Effector memory CD8-positive, alpha-beta T cell (primary cell): ENCODE measurements at regions not wholly inside any gene's neighbourhood (a gene's known extent, or its start where the extent isn't known, plus 50 kb on each side); places are given as distances from the start of the nearest gene placed in this dataset.

Source experiments
- ATAC-seq: fragments of 150-1000 bp; cut with Tn5 transposase; replicated peaks from 2 replicates; pipeline ENCODE4 v1.10.0; 2021; ENCODE audit warnings: mild to moderate bottlenecking, moderate library complexity
- DNase-seq, 3 experiments: peaks; one replicate each; pipeline ENCODE4 v3.0.0; 2021
- H3K27ac Mint-ChIP-seq, 2 donors: one replicate each; pipeline ENCODE4 v1.8.0; 2022; ENCODE audit warnings: mild to moderate bottlenecking in 2 of 2, mixed read lengths in 2 of 2, moderate library complexity in 2 of 2
- H3K27me3 Mint-ChIP-seq, 2 donors: one replicate each; pipeline ENCODE4 v1.8.0; 2022; ENCODE audit warnings: mixed read lengths in 2 of 2
- H3K36me3 Mint-ChIP-seq: one replicate; pipeline ENCODE4 v1.8.0; 2022; ENCODE audit warnings: mild to moderate bottlenecking, moderate library complexity, mixed read lengths; ENCODE audit not compliant: insufficient read depth
- H3K4me1 Mint-ChIP-seq, 2 donors: one replicate each; pipeline ENCODE4 v1.8.0; 2022; ENCODE audit warnings: low read depth in 2 of 2, mixed read lengths in 2 of 2
- H3K4me3 Mint-ChIP-seq, 2 donors: one replicate each; pipeline ENCODE4 v1.8.0; 2022; ENCODE audit warnings: mild to moderate bottlenecking in 2 of 2, mixed read lengths in 2 of 2, moderate library complexity in 2 of 2
- H3K9me3 Mint-ChIP-seq, 2 donors: one replicate each; pipeline ENCODE4 v1.8.0; 2022; ENCODE audit warnings: mixed read lengths in 2 of 2

DNA sequence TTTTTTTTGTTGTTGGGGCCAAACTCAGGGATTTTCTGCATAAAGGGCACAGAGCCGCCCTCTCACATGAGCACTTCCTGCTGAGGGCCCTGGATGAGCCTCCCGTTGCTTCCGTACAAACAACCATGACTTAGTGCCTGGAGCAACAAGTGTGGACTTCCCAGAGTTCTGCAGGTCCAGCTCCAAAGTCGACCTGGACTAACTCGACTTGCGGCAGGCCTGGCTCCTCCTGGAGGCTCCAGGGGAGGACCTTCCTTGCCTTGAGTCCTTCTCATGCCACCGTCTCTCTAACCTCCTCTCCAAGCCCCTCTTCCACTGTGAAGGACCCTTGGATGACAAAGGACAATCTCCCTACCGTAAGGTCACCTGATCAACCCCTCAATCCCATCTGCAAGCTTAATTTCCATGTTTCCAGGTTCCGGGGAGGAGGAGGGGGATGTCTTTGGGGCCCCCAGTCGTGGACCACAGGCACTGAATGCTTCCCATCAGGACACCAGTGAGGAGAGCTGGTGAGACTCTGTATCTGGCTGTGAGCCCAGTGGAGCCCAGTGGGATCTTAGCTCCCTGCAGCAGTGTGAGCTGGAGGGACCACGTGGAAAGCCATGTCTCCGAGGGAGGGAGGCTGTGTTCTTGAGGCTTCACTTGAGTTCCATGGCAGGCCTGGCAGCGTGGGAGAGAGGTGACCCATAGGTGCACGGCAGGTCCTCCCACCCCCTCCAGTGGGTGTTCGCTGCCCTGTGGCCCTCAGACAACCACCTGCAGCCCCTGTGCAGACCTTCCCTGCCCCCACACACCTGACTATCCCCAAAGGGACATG, 199.5 kb upstream of the PPP2R2D start:
- ATAC-seq, result no peak
- Mint-ChIP-seq H3K27ac (no peak overlapping the region), H3K9me3 (peaks cover 0 to 9% of the 10 kb centered on the region in 2 donors), H3K27me3 (peaks cover 7 to 10% of the 10 kb centered on the region in 2 donors), H3K36me3 (no peaks in the 10 kb centered on the region), H3K4me3 (no peak overlapping the region), H3K4me1 (no peaks in the 10 kb centered on the region)
- no peak for DNase-seq

DNA sequence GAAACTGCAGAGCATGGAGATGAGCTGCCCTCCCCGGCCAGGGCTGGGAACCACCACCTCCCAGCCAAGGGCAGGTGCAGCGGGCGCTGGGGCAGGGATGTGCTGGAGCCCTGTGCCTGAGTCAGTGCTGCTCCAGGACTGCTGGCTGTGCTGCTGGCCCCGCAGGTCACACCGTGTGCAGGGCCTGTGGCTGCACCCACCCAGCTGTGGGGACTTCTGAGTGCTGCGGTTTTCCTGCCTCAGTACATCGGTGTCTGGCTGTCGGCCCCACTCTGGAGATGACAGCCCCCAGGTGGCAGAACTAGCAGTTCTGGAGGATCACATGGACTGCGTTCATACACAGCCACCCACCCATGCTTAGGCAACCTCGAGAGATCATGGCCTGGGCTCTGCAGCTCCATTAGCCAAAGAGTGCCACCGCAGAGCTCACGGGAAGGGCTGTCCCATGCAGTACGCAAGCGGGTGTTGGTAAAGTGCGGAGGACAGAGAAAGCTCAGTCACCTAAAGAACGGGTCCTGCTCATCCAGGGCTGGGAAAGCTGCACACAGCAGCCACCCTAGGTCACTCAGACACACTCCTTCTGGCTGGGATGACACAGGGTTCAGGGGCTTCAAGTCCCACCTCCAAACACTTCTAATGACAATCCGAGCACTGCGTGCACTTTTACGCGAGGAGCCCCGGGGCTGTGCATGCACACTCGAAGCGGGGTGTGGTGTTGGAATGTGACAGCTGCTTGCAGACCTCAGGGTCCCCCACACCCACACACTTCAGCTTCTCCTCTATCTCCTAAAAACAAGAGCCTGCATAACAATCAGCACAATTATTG, 198.1 kb upstream of the PPP2R2D start:
- Mint-ChIP-seq H3K27ac (no peak overlapping the region), H3K4me3 (no peak overlapping the region), H3K27me3 (peaks cover 7 to 19% of the 10 kb centered on the region in 2 donors), H3K9me3 (peaks cover 4 to 23% of the 10 kb centered on the region in 2 donors), H3K36me3 (no peaks in the 10 kb centered on the region), H3K4me1 (no peaks in the 10 kb centered on the region)
- ATAC-seq (no peak), DNase-seq (no peak)

DNA sequence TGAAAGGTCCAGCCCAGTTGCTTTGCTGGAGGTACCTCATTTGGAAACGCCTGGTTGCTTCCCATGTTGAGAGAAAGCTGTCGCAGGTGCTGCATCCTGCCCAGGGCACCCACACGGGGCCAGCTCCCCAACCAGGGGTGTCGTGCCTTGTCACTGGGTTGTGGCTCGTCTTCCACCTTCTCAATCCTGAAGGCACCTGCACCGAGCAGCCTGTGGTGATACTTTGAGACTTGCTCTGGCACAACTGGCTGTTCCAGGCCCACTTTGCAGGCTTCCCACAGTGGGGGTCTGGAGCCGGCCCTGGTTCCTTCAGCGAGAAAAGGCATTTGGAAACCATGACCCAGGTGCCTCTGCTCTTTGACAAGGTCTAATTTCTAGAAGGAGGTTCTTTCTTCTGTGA, 197.3 kb upstream of the PPP2R2D start:
- H3K4me1 Mint-ChIP-seq, result no peaks in the 10 kb centered on the region
- H3K4me3 Mint-ChIP-seq, result no peak overlapping the region
- H3K27me3 Mint-ChIP-seq, result peaks cover 7 to 24% of the 10 kb centered on the region in 2 donors
- peaks cover 4 to 19% of the 10 kb centered on the region in 2 donors for H3K9me3 Mint-ChIP-seq
- no peaks in the 10 kb centered on the region for H3K36me3 Mint-ChIP-seq
- no peak for ATAC-seq
- no peak overlapping the region for H3K27ac Mint-ChIP-seq
- no peak for DNase-seq

DNA sequence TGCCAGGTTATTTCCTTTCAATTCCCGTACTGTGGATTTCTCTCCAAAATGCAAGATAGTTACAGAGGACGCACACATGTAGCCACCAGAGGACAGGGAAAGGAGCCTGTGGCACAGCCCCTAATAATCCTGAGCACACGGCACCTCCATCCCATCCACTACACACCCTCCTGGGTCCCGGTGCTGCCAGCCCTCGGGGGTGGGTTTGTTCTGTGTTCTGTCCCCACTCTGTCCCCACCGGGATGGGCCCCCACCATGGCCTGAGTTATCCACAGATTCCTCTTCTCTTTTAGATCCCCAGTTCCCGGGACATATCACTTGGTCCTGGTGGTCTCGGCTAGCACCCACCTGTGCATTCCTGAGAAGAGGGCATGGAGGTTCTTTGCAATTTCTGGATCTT, 196.9 kb upstream of the PPP2R2D start:
- DNase-seq (no peak), ATAC-seq (no peak)
- Mint-ChIP-seq H3K36me3 (no peaks in the 10 kb centered on the region), H3K4me3 (no peak overlapping the region), H3K27me3 (peaks cover 7 to 25% of the 10 kb centered on the region in 2 donors), H3K4me1 (no peaks in the 10 kb centered on the region), H3K9me3 (peaks cover 4 to 18% of the 10 kb centered on the region in 2 donors), H3K27ac (no peak overlapping the region)

DNA sequence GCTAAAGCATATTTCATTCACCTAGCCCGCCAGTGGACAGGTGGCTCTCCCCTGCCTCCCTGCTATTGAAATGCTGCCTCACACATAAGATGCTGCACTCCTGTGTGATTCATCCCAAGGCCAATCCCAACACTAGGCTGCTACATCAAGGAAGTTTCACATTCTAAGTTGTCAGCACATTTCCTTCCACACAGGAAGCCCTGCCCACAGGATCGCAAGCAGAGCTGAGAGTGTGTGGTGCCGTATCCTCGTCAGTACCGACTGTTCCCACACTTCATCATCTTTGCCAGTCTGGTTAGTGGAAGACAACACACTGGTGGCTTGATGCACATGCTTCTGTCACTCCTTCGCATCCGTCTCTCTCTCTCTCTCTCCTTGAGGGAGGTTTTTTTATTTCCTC, 194.3 kb upstream of the PPP2R2D start:
- Mint-ChIP-seq H3K36me3 (no peaks in the 10 kb centered on the region), H3K27ac (no peak overlapping the region), H3K4me1 (no peaks in the 10 kb centered on the region), H3K9me3 (peaks cover 7 to 27% of the 10 kb centered on the region in 2 donors), H3K4me3 (no peak overlapping the region), H3K27me3 (peaks cover 16 to 37% of the 10 kb centered on the region in 2 donors)
- DNase-seq, result no peak
- ATAC-seq, result no peak

DNA sequence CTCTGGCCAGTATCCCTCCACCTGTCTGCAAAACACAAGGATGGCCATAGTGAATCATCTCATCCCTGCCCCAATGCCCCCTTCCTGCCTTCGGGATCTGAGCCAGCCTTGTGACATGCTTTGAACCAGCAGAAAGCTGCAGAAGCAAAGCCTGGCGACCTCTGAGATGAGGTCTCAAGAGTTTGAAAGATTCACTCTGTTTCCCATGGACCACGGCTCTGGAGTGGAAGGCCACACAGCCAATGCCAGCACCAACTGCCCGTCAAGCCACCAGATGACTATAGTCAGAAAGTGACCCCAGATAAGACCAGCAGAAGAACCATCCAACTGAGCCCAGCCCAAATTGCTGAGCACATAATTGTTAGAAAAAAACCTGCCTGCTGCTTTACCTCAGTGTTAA, 193.9 kb upstream of the PPP2R2D start:
- H3K27me3 Mint-ChIP-seq, result peaks cover 16 to 37% of the 10 kb centered on the region in 2 donors
- peaks cover 7 to 27% of the 10 kb centered on the region in 2 donors for H3K9me3 Mint-ChIP-seq
- ATAC-seq (no peak), DNase-seq (no peak)
- no peak overlapping the region for H3K4me3 Mint-ChIP-seq
- no peaks in the 10 kb centered on the region for H3K4me1 Mint-ChIP-seq
- H3K36me3 Mint-ChIP-seq, result no peaks in the 10 kb centered on the region
- H3K27ac Mint-ChIP-seq, result no peak overlapping the region

DNA sequence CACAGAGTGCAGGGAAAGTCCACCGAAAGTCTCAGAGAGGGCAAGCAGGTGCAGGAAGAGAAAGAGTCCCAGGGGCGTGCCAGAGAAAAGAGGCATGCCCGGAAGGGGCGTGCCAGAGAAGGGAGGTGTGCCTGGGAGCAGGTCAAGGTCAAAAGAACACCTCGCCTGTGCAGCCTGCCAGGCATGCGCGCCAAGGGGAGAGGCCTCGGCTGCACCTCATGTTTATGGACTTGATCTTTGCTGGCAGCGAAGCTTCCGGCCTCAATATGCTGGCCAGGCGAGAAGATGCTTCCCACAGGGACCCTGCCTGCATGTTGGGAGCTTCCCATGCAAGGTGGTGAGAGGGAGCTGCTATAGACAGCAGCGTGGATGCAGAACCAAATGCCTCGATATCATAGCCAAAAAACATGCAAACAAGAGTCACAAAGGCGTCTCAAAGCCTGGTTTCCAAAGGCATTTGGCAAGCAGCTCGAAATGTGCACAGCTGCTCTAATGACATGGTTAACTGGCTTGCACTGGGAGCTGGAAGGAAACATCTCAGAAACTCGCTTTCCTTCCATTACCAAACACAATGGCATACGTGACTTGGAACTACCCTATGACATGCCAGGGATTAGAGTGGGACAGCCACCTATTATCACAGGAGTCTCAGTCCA, 192.5 kb upstream of the PPP2R2D start:
- Mint-ChIP-seq H3K4me1 (no peaks in the 10 kb centered on the region), H3K9me3 (peaks cover 7 to 27% of the 10 kb centered on the region in 2 donors), H3K27ac (no peak overlapping the region), H3K36me3 (no peaks in the 10 kb centered on the region), H3K27me3 (peaks cover 12 to 29% of the 10 kb centered on the region in 2 donors), H3K4me3 (no peak overlapping the region)
- no peak for ATAC-seq
- DNase-seq, result no peak

DNA sequence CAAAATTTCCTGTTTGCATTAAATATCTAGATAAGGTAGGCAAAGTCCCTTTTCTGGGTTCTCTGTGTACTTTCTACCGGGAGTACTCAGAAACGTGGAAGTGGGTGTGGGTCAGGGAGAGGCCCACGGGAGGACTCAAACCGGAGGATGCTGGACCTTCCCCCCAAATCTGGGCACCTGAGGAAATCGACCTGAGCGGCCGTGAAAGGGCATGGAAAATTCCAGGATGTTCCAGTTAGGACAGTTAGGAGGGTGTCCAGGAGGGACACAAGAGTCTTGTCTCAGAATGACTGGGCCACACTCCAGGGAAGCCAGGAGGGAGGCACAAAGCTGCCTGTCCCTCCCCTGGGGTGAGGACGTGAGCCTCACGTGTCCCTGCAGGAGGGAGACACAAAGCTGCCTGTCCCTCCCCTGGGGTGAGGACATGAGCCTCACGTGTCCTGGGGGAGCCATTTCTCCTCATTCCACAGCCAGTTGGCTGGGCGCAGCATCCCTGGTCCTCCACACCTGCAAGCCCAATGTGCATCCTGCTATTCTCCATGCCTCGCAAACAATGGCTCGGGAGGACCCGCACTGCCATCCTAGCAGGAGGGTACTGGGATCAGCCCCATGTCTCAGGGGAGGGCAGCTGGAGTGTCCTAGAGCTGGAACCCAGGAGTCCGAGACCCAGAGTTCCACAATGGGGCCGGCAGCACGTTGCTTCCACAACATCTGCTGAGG, 190.5 kb upstream of the PPP2R2D start:
- H3K27me3 Mint-ChIP-seq, result peaks cover 20 to 39% of the 10 kb centered on the region in 2 donors
- no peak for ATAC-seq
- no peaks in the 10 kb centered on the region for H3K36me3 Mint-ChIP-seq
- H3K4me3 Mint-ChIP-seq, result no peak overlapping the region
- H3K4me1 Mint-ChIP-seq, result no peaks in the 10 kb centered on the region
- H3K27ac Mint-ChIP-seq, result no peak overlapping the region
- DNase-seq, result no peak
- peaks cover 9 to 27% of the 10 kb centered on the region in 2 donors for H3K9me3 Mint-ChIP-seq

DNA sequence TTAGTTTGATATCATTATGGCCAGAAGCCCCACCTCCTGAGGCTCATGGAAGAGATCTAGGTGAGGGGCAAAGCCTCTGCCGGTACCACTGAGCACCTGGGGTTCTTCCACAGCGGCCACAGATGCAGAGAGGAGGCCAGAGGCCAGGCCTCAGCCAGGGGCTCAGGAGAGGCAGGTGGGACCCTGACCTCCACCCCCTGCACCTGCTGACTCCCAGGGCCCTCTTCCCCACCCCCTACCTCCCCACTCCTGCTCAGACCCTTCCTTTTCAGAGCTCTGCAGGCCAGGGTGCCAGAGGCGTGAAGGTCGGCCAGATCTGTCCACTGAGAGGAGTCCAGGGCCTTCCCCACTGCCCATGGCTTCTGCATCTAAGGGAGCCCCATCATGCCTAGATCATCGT, 178.7 kb upstream of the PPP2R2D start:
- peaks cover 0 to 6% of the 10 kb centered on the region in 2 donors for H3K4me1 Mint-ChIP-seq
- no peaks in the 10 kb centered on the region for H3K9me3 Mint-ChIP-seq
- ATAC-seq (no peak), DNase-seq (no peak)
- H3K36me3 Mint-ChIP-seq, result no peaks in the 10 kb centered on the region
- no peak overlapping the region for H3K4me3 Mint-ChIP-seq
- peaks cover 6 to 32% of the 10 kb centered on the region in 2 donors for H3K27me3 Mint-ChIP-seq
- no peak overlapping the region for H3K27ac Mint-ChIP-seq

DNA sequence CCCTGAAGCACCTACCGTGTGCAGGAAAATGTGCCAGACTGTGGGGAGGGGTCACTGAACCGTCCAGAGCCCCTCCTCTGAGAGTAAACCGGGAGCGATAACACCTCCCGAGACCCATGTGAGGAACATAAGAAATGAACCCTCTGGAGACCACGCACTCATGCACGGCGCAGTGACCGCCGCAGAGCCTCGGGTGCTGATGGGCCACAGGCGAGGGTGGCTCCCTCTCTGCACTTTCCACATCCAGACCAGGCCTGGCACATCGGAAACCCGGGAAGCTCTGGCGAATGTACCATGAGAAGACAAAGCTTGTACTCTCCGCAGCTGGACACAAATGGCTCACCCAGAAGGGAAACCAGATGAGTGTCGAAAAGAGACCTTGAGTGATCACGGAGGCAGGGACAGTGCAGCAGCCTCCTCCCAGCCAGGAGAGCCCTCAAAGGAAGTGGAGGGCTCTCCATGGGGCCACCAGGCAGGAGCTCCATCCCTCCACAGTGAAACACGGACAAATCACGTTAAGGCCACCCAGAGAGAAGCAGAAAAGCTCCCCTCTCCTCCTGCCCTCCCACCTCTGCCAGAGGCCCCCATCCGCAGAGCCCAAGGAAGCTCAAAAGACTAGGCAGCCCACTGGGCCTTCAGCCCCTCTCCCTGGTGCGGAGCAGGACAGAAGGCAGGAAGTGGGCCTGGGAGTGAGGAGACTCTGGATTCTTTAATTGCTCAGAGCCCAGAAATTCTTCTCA, 178.1 kb upstream of the PPP2R2D start:
- H3K27ac Mint-ChIP-seq, result no peak overlapping the region
- no peak overlapping the region for H3K4me3 Mint-ChIP-seq
- no peaks in the 10 kb centered on the region for H3K36me3 Mint-ChIP-seq
- H3K4me1 Mint-ChIP-seq, result peaks cover 0 to 7% of the 10 kb centered on the region in 2 donors
- ATAC-seq, result no peak
- H3K9me3 Mint-ChIP-seq, result no peaks in the 10 kb centered on the region
- H3K27me3 Mint-ChIP-seq, result peaks cover 6 to 37% of the 10 kb centered on the region in 2 donors
- DNase-seq, result no peak

DNA sequence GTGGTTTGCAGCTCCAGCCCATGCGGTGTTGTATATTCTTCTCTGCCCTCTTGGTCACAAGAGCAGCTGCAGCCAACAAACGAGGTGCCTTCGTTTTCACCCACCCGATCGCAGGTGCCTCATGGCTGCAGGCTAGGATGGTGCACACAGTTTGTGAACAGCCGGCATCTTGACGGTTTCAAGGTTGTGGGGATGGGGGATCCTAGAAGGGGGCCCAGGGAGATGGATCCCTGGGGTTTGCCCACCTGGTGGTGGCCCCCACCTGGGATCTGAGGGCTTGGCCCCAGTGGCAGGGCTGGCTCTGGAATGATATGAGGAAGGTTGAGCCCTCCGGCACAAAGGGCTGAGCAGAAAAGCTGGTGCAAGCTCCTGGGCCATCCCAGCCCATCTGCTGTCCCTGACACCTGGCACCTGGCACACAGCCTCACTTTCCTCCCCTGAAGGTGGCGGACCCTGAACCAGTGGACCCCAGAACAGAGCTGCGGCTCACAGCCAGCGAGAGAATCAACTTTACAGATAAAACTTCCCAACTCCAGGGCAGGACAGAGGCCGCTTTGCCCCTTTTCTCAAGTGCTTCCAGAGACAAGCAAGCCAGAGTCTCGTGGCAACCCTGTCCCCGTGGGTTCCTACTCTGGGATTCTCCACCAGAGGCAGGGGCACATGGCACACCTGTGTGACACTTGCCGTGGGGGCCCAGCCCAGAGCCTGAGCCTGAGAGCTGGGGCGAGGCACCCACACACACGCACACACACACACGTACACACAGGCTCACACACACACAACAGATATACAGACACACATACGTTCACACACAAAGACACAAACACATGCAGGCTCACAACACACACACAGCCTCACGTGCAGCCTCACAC, 177.3 kb upstream of the PPP2R2D start:
- Mint-ChIP-seq H3K4me1 (peaks cover 0 to 7% of the 10 kb centered on the region in 2 donors), H3K4me3 (no peak overlapping the region), H3K27ac (no peak overlapping the region), H3K9me3 (no peaks in the 10 kb centered on the region), H3K36me3 (no peaks in the 10 kb centered on the region), H3K27me3 (peaks cover 7 to 37% of the 10 kb centered on the region in 2 donors)
- no peak for DNase-seq
- ATAC-seq, result no peak

DNA sequence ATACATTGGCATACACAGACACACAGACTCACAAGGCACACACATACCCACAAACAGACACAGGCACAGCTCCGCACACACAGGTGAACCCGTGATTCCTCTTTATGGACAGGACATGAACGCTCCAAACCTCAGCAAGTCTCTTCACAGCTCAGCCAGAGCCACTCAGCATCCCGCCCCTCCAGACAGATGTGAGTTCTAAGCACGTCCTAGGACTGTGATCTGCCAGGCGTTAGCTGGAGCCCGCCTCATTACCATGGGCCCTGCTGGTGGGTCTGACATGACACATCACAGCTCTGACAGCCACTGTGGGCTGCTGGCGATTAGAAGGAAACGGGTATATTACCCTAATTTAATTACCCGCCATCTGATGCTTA, 176.7 kb upstream of the PPP2R2D start:
- Mint-ChIP-seq H3K4me3 (no peak overlapping the region), H3K36me3 (no peaks in the 10 kb centered on the region), H3K27ac (no peak overlapping the region), H3K4me1 (peaks cover 0 to 7% of the 10 kb centered on the region in 2 donors), H3K9me3 (no peaks in the 10 kb centered on the region), H3K27me3 (peaks cover 13 to 44% of the 10 kb centered on the region in 2 donors)
- no peak for DNase-seq
- ATAC-seq, result no peak
